HCT116 (cell line): ENCODE measurements at regions not wholly inside any gene's neighbourhood (a gene's known extent, or its start where the extent isn't known, plus 50 kb on each side); places are given as distances from the start of the nearest gene placed in this dataset.
"Not testable (repeated sequence)": the region's sequence is repeated elsewhere in the genome, so short reads cannot be mapped to it uniquely, and the experiment has no call there.

Experiments used
- ATAC-seq: fragments of 200-7000 bp; cut with Tn5 transposase; 2 replicates; pipeline ENCODE4 v1.9.1; 2020; ENCODE audit warnings: mild to moderate bottlenecking, moderate library complexity
- BruUV-seq: library from RNA; stranded (reverse); fragments of 400-500 nt; replicated peaks from 2 replicates; lab custom pipeline; 2021; lab: Mats Ljungman, UMichigan
- CTCF ChIA-PET: fragments of 300-600 bp; sonication (Branson Sonifier 250); formaldehyde crosslinking; loops from one replicate; lab custom pipeline; 2021; ENCODE audit warnings: antibody characterized with exemption; lab: Charles Lee
- POLR2A ChIA-PET: fragments of 300-600, 350-600 bp; sonication (Branson Sonifier 250); formaldehyde crosslinking; loops from one replicate; lab custom pipeline; 2021; ENCODE audit warnings: antibody characterized with exemption; lab: Charles Lee
- RAD21 ChIA-PET, 2 experiments: fragments of 300-600 bp; sonication (Branson Sonifier 250); formaldehyde crosslinking; loops; one replicate each; lab custom pipeline; 2023; ENCODE audit warnings: low total read pairs in 2 of 2; ENCODE audit not compliant: uncharacterized antibody in 2 of 2, unreplicated experiment in 2 of 2, low non-redundant PET in 1 of 2; lab: Charles Lee
- DNase-seq: peaks from one replicate; pipeline ENCODE4 v3.0.0-alpha.2; 2010; ENCODE audit warnings: low read depth, low spot score
- H2AFZ ChIP-seq: fragments of 200-600 bp; shearing (Covaris generic), sonication (generic); 2 replicates; pipeline ENCODE4 v1.6.1; 2017; ENCODE audit warnings: low read depth, mixed run types, mixed read lengths, antibody characterized with exemption, low read length; ENCODE audit not compliant: poor library complexity, severe bottlenecking
- H3K27ac ChIP-seq: 2 replicates; pipeline ENCODE4 v1.5.1; 2012; ENCODE audit warnings: low read depth, low read length
- H3K27me3 ChIP-seq: fragments of 200-600 bp; sonication (generic); 2 replicates; pipeline ENCODE4 v1.6.1; 2016; ENCODE audit warnings: mixed run types, low read length, mixed read lengths; ENCODE audit not compliant: insufficient read depth
- H3K36me3 ChIP-seq, 2 experiments: fragments of 200-500 bp in 1 of 2; fragments of 200-600 bp in 1 of 2; sonication (Bioruptor generic) in 1 of 2; sonication (generic) in 1 of 2; 2 replicates each; pipeline versions ENCODE4 v1.5.1 to v1.6.1; 2014 to 2016; ENCODE audit warnings: low read length in 2 of 2, inconsistent platforms in 1 of 2, mixed read lengths in 1 of 2, mixed run types in 1 of 2; ENCODE audit not compliant: insufficient read depth in 2 of 2, control insufficient read depth in 1 of 2
- H3K4me1 ChIP-seq, 2 experiments: fragments of 200-600 bp in 1 of 2; sonication (generic) in 1 of 2; 2 replicates each; pipeline versions ENCODE4 v1.5.1 to v1.6.1; 2012 to 2017; ENCODE audit warnings: low read length in 2 of 2, inconsistent platforms in 1 of 2, mild to moderate bottlenecking in 1 of 2, mixed read lengths in 1 of 2, mixed run types in 1 of 2, moderate library complexity in 1 of 2; ENCODE audit not compliant: insufficient read depth in 2 of 2, control insufficient read depth in 1 of 2
- H3K4me2 ChIP-seq: fragments of 200-600 bp; sonication (generic); 2 replicates; pipeline ENCODE4 v1.6.1; 2017; ENCODE audit warnings: mixed run types, low read length, mixed read lengths
- H3K4me3 ChIP-seq, 2 experiments: fragments of 200-600 bp in 1 of 2; sonication (generic) in 1 of 2; replicated peaks in 1 of 2; 2 replicates each; pipeline ENCODE4 v1.5.1; 2011 to 2016; ENCODE audit warnings: low read length in 2 of 2, control low read depth in 1 of 2, low read depth in 1 of 2, mild to moderate bottlenecking in 1 of 2, mixed read lengths in 1 of 2, mixed run types in 1 of 2
- H3K79me2 ChIP-seq: fragments of 200-600 bp; sonication (generic); 2 replicates; pipeline ENCODE4 v1.6.1; 2017; ENCODE audit warnings: mild to moderate bottlenecking, mixed run types, low read length, moderate library complexity, mixed read lengths; ENCODE audit not compliant: insufficient read depth
- H3K9ac ChIP-seq: fragments of 200-600 bp; sonication (generic); 2 replicates; pipeline ENCODE4 v1.6.1; 2016; ENCODE audit warnings: low read length, mixed read lengths
- H3K9me2 ChIP-seq: fragments of 200-600 bp; sonication (generic), shearing (Covaris generic); 2 replicates; pipeline ENCODE4 v1.6.1; 2017; ENCODE audit warnings: mixed run types, mild to moderate bottlenecking, moderate library complexity; ENCODE audit not compliant: insufficient read depth
- H3K9me3 ChIP-seq, 2 experiments: fragments of 200-500 bp in 1 of 2; fragments of 200-600 bp in 1 of 2; sonication (Bioruptor generic) in 1 of 2; sonication (generic) in 1 of 2; 2 replicates each; pipeline ENCODE4 v1.6.1; 2014 to 2017; ENCODE audit warnings: low read length in 2 of 2, mixed read lengths in 2 of 2, inconsistent platforms in 1 of 2, low read depth in 1 of 2, mild to moderate bottlenecking in 1 of 2, mixed run types in 1 of 2, moderate library complexity in 1 of 2; ENCODE audit not compliant: control insufficient read depth in 1 of 2, insufficient read depth in 1 of 2
- H4K20me1 ChIP-seq: fragments of 200-600 bp; sonication (generic), shearing (Covaris generic); 2 replicates; pipeline ENCODE4 v1.6.1; 2017; ENCODE audit warnings: mixed run types, mild to moderate bottlenecking, moderate library complexity; ENCODE audit not compliant: insufficient read depth
- CEBPB ChIP-seq: IDR thresholded peaks from 2 replicates; pipeline ENCODE4 v1.6.1; 2012; ENCODE audit warnings: low read depth
- EZH2phosphoT487 ChIP-seq: fragments of 200-600 bp; IDR thresholded peaks from 2 replicates; pipeline ENCODE4 v1.6.1; 2018; ENCODE audit warnings: antibody characterized with exemption, borderline replicate concordance
- SRF ChIP-seq: IDR thresholded peaks from 2 replicates; pipeline ENCODE4 v1.6.1; 2012; ENCODE audit warnings: low read depth
- intact Hi-C: fragments of 100-400 bp; cut with micrococcal nuclease; formaldehyde crosslinking; loops from 2 replicates; pipeline ENCODE4 v1.10.0; 2022

- intact Hi-C loops, DNase-seq, H3K27ac ChIP-seq, H3K9ac ChIP-seq, H4K20me1 ChIP-seq, H3K4me1 ChIP-seq, H3K9me2 ChIP-seq, H3K79me2 ChIP-seq, BruUV-seq, H3K4me2 ChIP-seq, H3K9me3 ChIP-seq, RAD21 ChIA-PET, POLR2A ChIA-PET, ATAC-seq, H2AFZ ChIP-seq, H3K36me3 ChIP-seq, H3K4me3 ChIP-seq, H3K27me3 ChIP-seq, CTCF ChIA-PET: not testable (repeated sequence)
Measured at GRCh38 chr9:40939201-40939887, 189.1 kb downstream of the FOXD4L6 start.

GRCh38 chr9:40935336-40935735 is 193.1 kb downstream of the FOXD4L6 start:
- Histone ChIP-seq H3K27me3 (no peaks in the 10 kb centered on the region; the same call in 1 of the 2 replicates), H2AFZ (no peak overlapping the region), H3K9me3 (no peaks in the 10 kb centered on the region), H3K27ac (no peak overlapping the region), H3K9ac (no peak overlapping the region), H3K36me3 (no peaks in the 10 kb centered on the region), H3K9me2 (no peaks in the 10 kb centered on the region), H3K4me1 (peaks cover 0 to 5% of the 10 kb centered on the region in 2 experiments; a peak in 1 of 4 replicates), H3K79me2 (no peaks in the 10 kb centered on the region), H3K4me3 (no peak overlapping the region), H3K4me2 (no peak overlapping the region), H4K20me1 (no peaks in the 10 kb centered on the region)
- intact Hi-C loops: no loop called here
- DNase-seq (no peak), ATAC-seq (no peak)
- CTCF ChIA-PET: no interaction called here
- BruUV-seq: no TSS peak
- TF ChIP-seq EZH2phosphoT487: no peak
- TF ChIP-seq SRF: no peak
- no peak for TF ChIP-seq CEBPB
- RAD21 ChIA-PET: no interaction called here
- POLR2A ChIA-PET: no interaction called here

GRCh38 chr9:40934480-40934879 is 194.0 kb downstream of the FOXD4L6 start:
- BruUV-seq, H3K27ac ChIP-seq, H3K4me3 ChIP-seq, H4K20me1 ChIP-seq, H3K36me3 ChIP-seq, H2AFZ ChIP-seq, POLR2A ChIA-PET, H3K79me2 ChIP-seq, ATAC-seq, H3K9ac ChIP-seq, RAD21 ChIA-PET, H3K9me2 ChIP-seq, CTCF ChIA-PET, H3K9me3 ChIP-seq, DNase-seq, H3K4me2 ChIP-seq, H3K4me1 ChIP-seq, H3K27me3 ChIP-seq: not testable (repeated sequence)
- intact Hi-C loops: loop anchor here (5.0 kb wide), 1 partner anchor 52 kb away; no protein-coding TSS in a partner anchor

GRCh38 chr9:40930426-40930825 is 198.1 kb downstream of the FOXD4L6 start:
- H3K27me3 ChIP-seq: peaks cover 40% of the 10 kb centered on the region
- H3K79me2 ChIP-seq, RAD21 ChIA-PET, DNase-seq, H3K4me1 ChIP-seq, H3K9me3 ChIP-seq, H3K9ac ChIP-seq, H3K27ac ChIP-seq, H3K4me2 ChIP-seq, CTCF ChIA-PET, H3K36me3 ChIP-seq, H3K9me2 ChIP-seq, H2AFZ ChIP-seq, H4K20me1 ChIP-seq, ATAC-seq, POLR2A ChIA-PET, BruUV-seq, H3K4me3 ChIP-seq: not testable (repeated sequence)
- intact Hi-C loops: loop anchor here (5.0 kb wide), 1 partner anchor 48 kb away; no protein-coding TSS in a partner anchor
